AG04450 (cell line): ENCODE measurements at regions not wholly inside any gene's neighbourhood (a gene's known extent, or its start where the extent isn't known, plus 50 kb on each side); places are given as distances from the start of the nearest gene placed in this dataset.

Experiments
- CTCF ChIA-PET: fragments of 300-600, 350-600 bp; formaldehyde crosslinking; extraction: SDS; loops from one replicate; lab custom pipeline; 2022; ENCODE audit warnings: antibody characterized with exemption, inconsistent platforms; lab: Charles Lee
- POLR2A ChIA-PET: fragments of 350-600 bp; formaldehyde crosslinking; extraction: SDS; loops from one replicate; lab custom pipeline; 2021; ENCODE audit warnings: antibody characterized with exemption, inconsistent platforms; lab: Yijun Ruan, JAX
- DNase-seq: peaks from one replicate; pipeline ENCODE4 v3.0.0-alpha.2; 2011; ENCODE audit warnings: low read depth, low spot score
- H3K27ac ChIP-seq: one replicate; pipeline ENCODE4 v1.5.1; 2012; ENCODE audit warnings: low read depth, low read length, control low read depth
- H3K27me3 ChIP-seq: one replicate; pipeline ENCODE4 v1.6.0; 2012; ENCODE audit warnings: low read length; ENCODE audit not compliant: control insufficient read depth, insufficient read depth
- H3K4me3 ChIP-seq: 2 replicates; pipeline ENCODE4 v1.5.1; 2011; ENCODE audit warnings: mild to moderate bottlenecking, low read depth, low read length, control low read depth
- H3K9me3 ChIP-seq: 2 replicates; pipeline ENCODE4 v1.5.1; 2012; ENCODE audit warnings: low read length; ENCODE audit not compliant: control insufficient read depth, insufficient read depth
- TF ChIP-seq, protein P1 (sequence below): IDR thresholded peaks from 2 replicates; pipeline ENCODE4 v1.5.1; 2011; ENCODE audit warnings: low read depth, low read length, control low read depth, inconsistent platforms

GRCh38 chr18:78158943-78159342 lies 820.7 kb upstream of the SALL3 start:
- CTCF ChIA-PET = no interaction called here
- POLR2A ChIA-PET = no interaction called here
- H3K27ac ChIP-seq = no peak overlapping the region
- no peak for DNase-seq
- H3K4me3 ChIP-seq = no peak overlapping the region
- no peaks in the 10 kb centered on the region for H3K27me3 ChIP-seq
- peaks cover 28% of the 10 kb centered on the region for H3K9me3 ChIP-seq
- TF ChIP-seq, protein P1, sequence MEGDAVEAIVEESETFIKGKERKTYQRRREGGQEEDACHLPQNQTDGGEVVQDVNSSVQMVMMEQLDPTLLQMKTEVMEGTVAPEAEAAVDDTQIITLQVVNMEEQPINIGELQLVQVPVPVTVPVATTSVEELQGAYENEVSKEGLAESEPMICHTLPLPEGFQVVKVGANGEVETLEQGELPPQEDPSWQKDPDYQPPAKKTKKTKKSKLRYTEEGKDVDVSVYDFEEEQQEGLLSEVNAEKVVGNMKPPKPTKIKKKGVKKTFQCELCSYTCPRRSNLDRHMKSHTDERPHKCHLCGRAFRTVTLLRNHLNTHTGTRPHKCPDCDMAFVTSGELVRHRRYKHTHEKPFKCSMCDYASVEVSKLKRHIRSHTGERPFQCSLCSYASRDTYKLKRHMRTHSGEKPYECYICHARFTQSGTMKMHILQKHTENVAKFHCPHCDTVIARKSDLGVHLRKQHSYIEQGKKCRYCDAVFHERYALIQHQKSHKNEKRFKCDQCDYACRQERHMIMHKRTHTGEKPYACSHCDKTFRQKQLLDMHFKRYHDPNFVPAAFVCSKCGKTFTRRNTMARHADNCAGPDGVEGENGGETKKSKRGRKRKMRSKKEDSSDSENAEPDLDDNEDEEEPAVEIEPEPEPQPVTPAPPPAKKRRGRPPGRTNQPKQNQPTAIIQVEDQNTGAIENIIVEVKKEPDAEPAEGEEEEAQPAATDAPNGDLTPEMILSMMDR = no peak

DNA sequence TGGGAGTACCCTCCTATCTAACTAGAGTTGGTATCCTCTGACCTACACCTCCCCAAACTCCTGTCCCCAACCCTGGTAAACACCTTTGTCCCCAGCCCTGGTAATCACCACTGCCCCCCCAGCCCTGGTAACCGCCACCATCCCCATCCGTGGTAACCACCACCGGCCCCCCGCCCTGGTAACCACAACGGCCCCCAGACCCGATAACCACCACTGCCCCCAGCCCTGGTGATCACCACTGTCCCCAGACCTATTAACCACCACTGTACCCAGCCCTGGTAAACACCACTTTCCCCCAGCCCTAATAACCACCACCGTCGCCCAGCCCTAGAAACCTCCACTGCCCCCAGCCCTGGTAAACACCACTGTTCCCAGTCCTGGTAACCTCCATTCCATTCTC lies 820.2 kb upstream of the SALL3 start:
- no peak overlapping the region for H3K27ac ChIP-seq
- DNase-seq = no peak
- TF ChIP-seq, protein P1 = no peak
- ChIA-PET CTCF (no interaction called here), POLR2A (no interaction called here)
- H3K9me3 ChIP-seq = peaks cover 23% of the 10 kb centered on the region
- H3K4me3 ChIP-seq = no peak overlapping the region
- no peaks in the 10 kb centered on the region for H3K27me3 ChIP-seq

DNA sequence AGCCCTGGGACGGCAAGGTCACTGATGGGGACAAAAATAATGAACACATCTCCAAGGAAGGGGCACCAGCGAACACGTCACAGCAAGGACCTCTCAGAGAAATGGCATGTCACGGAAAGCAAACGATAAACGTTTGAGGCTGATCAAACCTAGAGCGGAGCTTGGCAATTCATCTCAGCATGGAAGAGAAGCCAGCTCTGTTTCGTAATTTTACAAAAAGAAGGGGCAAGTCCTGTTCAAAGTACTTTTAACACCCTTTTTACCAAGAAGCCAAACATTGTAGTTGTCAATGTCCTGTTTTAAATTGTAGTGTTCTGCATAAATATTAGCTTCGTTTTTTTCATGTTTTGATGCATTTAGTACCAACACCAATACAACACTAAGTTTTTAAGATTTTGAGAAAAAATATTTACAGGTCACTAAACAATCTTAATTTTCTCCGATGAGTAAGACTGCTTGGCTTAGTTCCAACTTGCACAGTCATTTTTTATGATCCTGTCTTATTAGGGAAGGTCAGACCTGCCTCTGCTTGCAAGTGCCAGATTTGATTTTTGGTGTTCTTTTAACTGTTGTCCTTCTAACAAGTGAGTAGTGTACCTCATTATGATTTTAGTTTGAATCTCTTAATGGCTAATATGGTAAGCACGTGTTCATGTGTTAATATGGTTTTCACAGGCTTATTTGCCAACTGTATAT lies 818.5 kb upstream of the SALL3 start:
- ChIA-PET POLR2A (no interaction called here), CTCF (no interaction called here)
- no peak for DNase-seq
- TF ChIP-seq, protein P1 = no peak
- Histone ChIP-seq H3K4me3 (no peak overlapping the region), H3K27ac (no peak overlapping the region), H3K9me3 (peaks cover 18% of the 10 kb centered on the region), H3K27me3 (no peaks in the 10 kb centered on the region)

- no peak overlapping the region for H3K4me3 ChIP-seq
- no peak for DNase-seq
- POLR2A ChIA-PET = no interaction called here
- CTCF ChIA-PET = no interaction called here
- no peak overlapping the region for H3K27ac ChIP-seq
- TF ChIP-seq, protein P1 = no peak
- peaks cover 17% of the 10 kb centered on the region for H3K9me3 ChIP-seq
- no peaks in the 10 kb centered on the region for H3K27me3 ChIP-seq
Measured at GRCh38 chr18:78165525-78165924, 814.1 kb upstream of the SALL3 start.

- no peak overlapping the region for H3K27ac ChIP-seq
- no peak for DNase-seq
- ChIA-PET CTCF (no interaction called here), POLR2A (no interaction called here)
- H3K27me3 ChIP-seq = no peaks in the 10 kb centered on the region
- H3K9me3 ChIP-seq = peaks cover 20% of the 10 kb centered on the region
- H3K4me3 ChIP-seq = no peak overlapping the region
- TF ChIP-seq, protein P1 = no peak
Measured at GRCh38 chr18:78168526-78168925, 811.1 kb upstream of the SALL3 start.
